Heart left ventricle (tissue), 16 donors: ENCODE measurements at regions not wholly inside any gene's neighbourhood (a gene's known extent, or its start where the extent isn't known, plus 50 kb on each side); places are given as distances from the start of the nearest gene placed in this dataset.

Experiments used
- ATAC-seq, 4 donors: fragments of 200-7000 bp; cut with Tn5 transposase; one replicate each; pipeline ENCODE4 v1.9.1; 2020 to 2022; ENCODE audit warnings: moderate library complexity in 4 of 4, mild to moderate bottlenecking in 3 of 4, moderate number of reproducible peaks in 1 of 4
- DNase-seq, 5 donors: peaks; one replicate each; pipeline ENCODE4 v3.0.0-alpha.2; 2020
- H3K27ac ChIP-seq, 12 donors: fragments of 200-600 bp; sonication (generic) in 4 of 12; one replicate each; pipeline versions ENCODE4 v1.5.0 to v1.8.0; 2016 to 2022; ENCODE audit warnings: mild to moderate bottlenecking in 2 of 12
- H3K27me3 ChIP-seq, 9 donors: fragments of 200-600 bp; sonication (generic) in 2 of 9; one replicate each; pipeline versions ENCODE4 v1.5.1 to v1.8.0; 2016 to 2022; ENCODE audit warnings: mild to moderate bottlenecking in 3 of 9
- H3K36me3 ChIP-seq, 9 donors: fragments of 200-600 bp; sonication (generic) in 2 of 9; one replicate each; pipeline versions ENCODE4 v1.5.0 to v1.8.0; 2018 to 2022; ENCODE audit warnings: mild to moderate bottlenecking in 2 of 9
- H3K4me1 ChIP-seq, 12 donors: fragments of 200-600 bp; sonication (generic) in 4 of 12; one replicate each; pipeline versions ENCODE4 v1.5.0 to v1.8.0; 2016 to 2022; ENCODE audit warnings: mild to moderate bottlenecking in 3 of 12
- H3K4me3 ChIP-seq, 12 donors: fragments of 200-600 bp; sonication (generic) in 4 of 12; one replicate each; pipeline versions ENCODE4 v1.5.0 to v1.8.0; 2017 to 2022; ENCODE audit warnings: mild to moderate bottlenecking in 9 of 12, moderate library complexity in 4 of 12
- H3K9me3 ChIP-seq, 12 donors: fragments of 200-600 bp; sonication (generic) in 4 of 12; one replicate each; pipeline versions ENCODE4 v1.5.0 to v1.8.0; 2016 to 2022; ENCODE audit warnings: mild to moderate bottlenecking in 1 of 12
- POLR2A ChIP-seq, 2 donors: fragments of 450-650 bp; IDR thresholded peaks; one replicate each; pipeline ENCODE4 v1.6.1; 2017; ENCODE audit warnings: antibody characterized with exemption in 2 of 2, mild to moderate bottlenecking in 2 of 2, moderate library complexity in 2 of 2
- WGBS, 4 donors: extraction: QIAGEN DNeasy Blood & Tissue Kit in 2 of 4; methylation state at CpG; one replicate each; pipeline versions ENCODE4 v1.1.5 to v1.1.7; 2013 to 2018; 5-methylcytosine and 5-hydroxymethylcytosine counted together
- intact Hi-C, 10 donors: fragments of 100-400 bp; cut with DNase I; formaldehyde crosslinking; loops; one replicate each; pipeline versions ENCODE4 v1.11.1 to v1.14.2; 2022
- TF ChIP-seq, protein P1 (sequence below), 12 donors: fragments of 200-600 bp; sonication (generic) in 4 of 12; IDR thresholded peaks; one replicate each; pipeline versions ENCODE4 v1.5.0 to v1.8.0; 2018 to 2022; ENCODE audit warnings: antibody characterized with exemption in 12 of 12, mild to moderate bottlenecking in 5 of 12
- donor health status: ischemic (EF 13 %, LVEDD 7.1; RV severe dilation, severe dysfunction).
- donor health status: healthy with polysubstance abuse.
- donor health status: DM: no; HTN: yes; CAD: no.
- donor health status: DM: no; HTN: no; CAD: no.
- donor health status: ischemic (EF 25% LVEDD 6.9; RV normal size, moderate dysfunction).
- donor health status: ischemic (EF 25% LVEDD 5.7; RV mildly dilated, moderate dysfunction).
- donor health status: healthy.
- donor health status: DM: yes; HTN: yes; CAD: no.
- donor health status: ischemic (EF 35%, LVEDD 5.7; RV mildly dilated, moderate dysfunction).
- donor health status: nonischemic (EF 11% LVEDD 7.7; RV severe dilation, severe dysfunction).
- donor health status: DM: yes; HTN: yes; CAD: no.
- donor health status: PGD.
- donor health status: ischemic (EF 29% LVEDD 5.4; RV normal size, mild dysfunction).
- donor health status: nonischemic (EF 23%, LVEDD 6.1; RV moderate dilation, normal function).

DNA sequence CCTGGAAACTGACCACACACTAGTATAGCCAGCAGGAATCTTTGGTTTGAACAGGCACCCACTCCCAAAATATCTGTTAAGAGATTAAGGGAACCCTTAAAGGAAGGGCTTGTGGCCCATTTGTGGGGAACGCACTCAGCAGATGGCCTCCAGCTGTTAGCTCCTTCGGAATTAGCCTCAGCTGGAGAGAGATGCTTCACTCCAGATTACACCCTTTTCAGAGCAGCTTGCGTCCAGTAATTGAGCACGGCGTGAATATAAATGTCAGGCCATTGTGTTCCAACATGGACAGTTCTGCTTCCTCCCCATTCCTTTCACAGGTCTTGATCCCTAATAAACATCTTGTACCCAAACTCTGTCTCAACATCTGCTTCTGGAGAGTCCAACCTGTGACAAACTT is 397.8 kb downstream of the SEC23A start:
- no peak overlapping the region for H3K4me3 ChIP-seq
- no peaks in the 10 kb centered on the region for H3K36me3 ChIP-seq
- no peak for TF ChIP-seq POLR2A (IDR thresholded peaks at IDR 0.05)
- TF ChIP-seq, protein P1, sequence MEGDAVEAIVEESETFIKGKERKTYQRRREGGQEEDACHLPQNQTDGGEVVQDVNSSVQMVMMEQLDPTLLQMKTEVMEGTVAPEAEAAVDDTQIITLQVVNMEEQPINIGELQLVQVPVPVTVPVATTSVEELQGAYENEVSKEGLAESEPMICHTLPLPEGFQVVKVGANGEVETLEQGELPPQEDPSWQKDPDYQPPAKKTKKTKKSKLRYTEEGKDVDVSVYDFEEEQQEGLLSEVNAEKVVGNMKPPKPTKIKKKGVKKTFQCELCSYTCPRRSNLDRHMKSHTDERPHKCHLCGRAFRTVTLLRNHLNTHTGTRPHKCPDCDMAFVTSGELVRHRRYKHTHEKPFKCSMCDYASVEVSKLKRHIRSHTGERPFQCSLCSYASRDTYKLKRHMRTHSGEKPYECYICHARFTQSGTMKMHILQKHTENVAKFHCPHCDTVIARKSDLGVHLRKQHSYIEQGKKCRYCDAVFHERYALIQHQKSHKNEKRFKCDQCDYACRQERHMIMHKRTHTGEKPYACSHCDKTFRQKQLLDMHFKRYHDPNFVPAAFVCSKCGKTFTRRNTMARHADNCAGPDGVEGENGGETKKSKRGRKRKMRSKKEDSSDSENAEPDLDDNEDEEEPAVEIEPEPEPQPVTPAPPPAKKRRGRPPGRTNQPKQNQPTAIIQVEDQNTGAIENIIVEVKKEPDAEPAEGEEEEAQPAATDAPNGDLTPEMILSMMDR (IDR thresholded peaks at IDR 0.05): no peak
- peaks cover 0 to 3% (median 0%) of the 10 kb centered on the region in 12 donors for H3K9me3 ChIP-seq
- WGBS, 4 donors: 73 to 81% (median 79%) methylated on average over 5 of the region's 5 CpGs
- no peak overlapping the region for H3K27ac ChIP-seq
- no peaks in the 10 kb centered on the region for H3K4me1 ChIP-seq
- no peak for DNase-seq
- no peaks in the 10 kb centered on the region for H3K27me3 ChIP-seq
- intact Hi-C loops: no loop called here
- ATAC-seq: peak in 3 of 4 donors; percentile 26 to 62 (median 50)

DNA sequence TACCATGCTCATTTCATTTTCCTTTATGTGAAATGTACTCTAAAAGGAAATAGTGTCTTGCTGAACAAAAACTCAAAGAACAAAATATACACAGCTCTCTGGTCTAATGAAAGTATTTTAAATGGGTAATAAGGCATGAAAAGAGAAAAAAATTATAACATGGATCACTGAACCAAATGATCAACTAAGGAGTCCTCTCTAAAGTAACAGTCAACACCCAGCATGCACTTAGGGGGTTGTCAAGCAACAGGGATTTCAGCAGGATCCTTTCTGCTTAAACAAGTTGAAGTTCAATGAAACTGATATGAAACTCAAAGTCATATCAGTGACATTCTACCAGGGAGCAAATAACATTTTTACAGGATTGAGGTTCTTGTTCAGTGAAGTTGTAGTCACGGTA is 398.8 kb downstream of the SEC23A start:
- intact Hi-C loops: no loop called here
- Histone ChIP-seq H3K4me3 (no peak overlapping the region), H3K36me3 (no peaks in the 10 kb centered on the region), H3K27me3 (no peaks in the 10 kb centered on the region), H3K9me3 (peaks cover 0 to 3% (median 0%) of the 10 kb centered on the region in 12 donors), H3K27ac (no peak overlapping the region), H3K4me1 (no peaks in the 10 kb centered on the region)
- DNase-seq (no peak), ATAC-seq (no peak)
- 93 to 99% (median 95%) methylated on average over 1 of the region's 1 CpG for WGBS, 4 donors
- TF ChIP-seq, protein P1 (IDR thresholded peaks at IDR 0.05): no peak
- no peak for TF ChIP-seq POLR2A (IDR thresholded peaks at IDR 0.05)

DNA sequence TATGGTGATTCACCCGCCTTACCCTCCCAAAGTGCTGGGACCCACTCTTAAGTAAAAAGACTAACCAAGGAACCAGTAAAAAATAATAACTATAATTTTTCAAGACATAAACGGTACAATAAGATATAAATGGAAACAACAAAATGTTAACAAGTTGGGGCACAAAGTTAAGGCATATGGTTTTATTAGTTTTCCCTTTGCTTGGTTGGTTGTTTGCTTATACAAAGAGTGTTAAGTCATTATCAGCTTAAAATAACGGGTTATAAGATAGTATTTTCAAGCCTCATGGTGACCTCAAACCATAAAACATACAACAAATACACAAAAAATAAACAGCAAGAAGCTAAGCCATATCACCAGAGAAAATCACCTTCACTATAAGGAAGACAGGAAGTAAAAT is 406.1 kb downstream of the SEC23A start:
- DNase-seq: no peak
- intact Hi-C loops: no loop called here
- no peaks in the 10 kb centered on the region for H3K36me3 ChIP-seq
- no peak overlapping the region for H3K27ac ChIP-seq
- no peak for ATAC-seq
- WGBS, 4 donors: 49 to 84% (median 68%) methylated on average over 3 of the region's 3 CpGs
- H3K9me3 ChIP-seq: peaks cover 0 to 25% (median 2%) of the 10 kb centered on the region in 12 donors
- TF ChIP-seq, protein P1 (IDR thresholded peaks at IDR 0.05): no peak
- TF ChIP-seq POLR2A (IDR thresholded peaks at IDR 0.05): no peak
- H3K27me3 ChIP-seq: no peaks in the 10 kb centered on the region
- no peaks in the 10 kb centered on the region for H3K4me1 ChIP-seq
- no peak overlapping the region for H3K4me3 ChIP-seq

DNA sequence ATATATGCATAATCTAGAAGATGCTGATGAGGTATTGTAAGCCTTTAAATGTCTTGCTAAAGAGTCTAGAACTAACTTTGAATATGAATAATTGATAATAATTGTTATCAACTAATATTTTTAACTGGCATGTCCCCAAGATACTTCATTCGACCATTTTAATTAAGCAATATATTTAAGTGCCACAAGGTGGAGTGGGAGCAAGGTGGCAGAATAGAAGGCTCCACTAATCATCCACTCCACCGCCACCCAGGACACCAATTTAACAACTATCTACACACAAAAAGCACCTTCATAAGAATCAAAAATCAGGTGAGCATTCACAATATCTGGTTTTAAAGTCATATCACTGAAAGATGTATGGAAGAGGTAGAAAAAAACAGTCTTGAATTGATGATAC is 409.6 kb downstream of the SEC23A start:
- DNase-seq (no peak), ATAC-seq (no peak)
- no peak overlapping the region for H3K27ac ChIP-seq
- intact Hi-C loops: no loop called here
- no peaks in the 10 kb centered on the region for H3K36me3 ChIP-seq
- no peaks in the 10 kb centered on the region for H3K27me3 ChIP-seq
- no peaks in the 10 kb centered on the region for H3K4me1 ChIP-seq
- H3K4me3 ChIP-seq: no peak overlapping the region
- TF ChIP-seq, protein P1 (IDR thresholded peaks at IDR 0.05): no peak
- no peak for TF ChIP-seq POLR2A (IDR thresholded peaks at IDR 0.05)
- H3K9me3 ChIP-seq: peaks cover 0 to 25% (median 2%) of the 10 kb centered on the region in 12 donors
- 63 to 82% (median 72%) methylated on average over 2 of the region's 2 CpGs for WGBS, 4 donors
